ENCODE measurements at regions not wholly inside any gene's neighbourhood (a gene's known extent, or its start where the extent isn't known, plus 50 kb on each side); places are given as distances from the start of the nearest gene placed in this dataset.
"Not testable (repeated sequence)": the region's sequence is repeated elsewhere in the genome, so short reads cannot be mapped to it uniquely, and the experiment has no call there.

DNA sequence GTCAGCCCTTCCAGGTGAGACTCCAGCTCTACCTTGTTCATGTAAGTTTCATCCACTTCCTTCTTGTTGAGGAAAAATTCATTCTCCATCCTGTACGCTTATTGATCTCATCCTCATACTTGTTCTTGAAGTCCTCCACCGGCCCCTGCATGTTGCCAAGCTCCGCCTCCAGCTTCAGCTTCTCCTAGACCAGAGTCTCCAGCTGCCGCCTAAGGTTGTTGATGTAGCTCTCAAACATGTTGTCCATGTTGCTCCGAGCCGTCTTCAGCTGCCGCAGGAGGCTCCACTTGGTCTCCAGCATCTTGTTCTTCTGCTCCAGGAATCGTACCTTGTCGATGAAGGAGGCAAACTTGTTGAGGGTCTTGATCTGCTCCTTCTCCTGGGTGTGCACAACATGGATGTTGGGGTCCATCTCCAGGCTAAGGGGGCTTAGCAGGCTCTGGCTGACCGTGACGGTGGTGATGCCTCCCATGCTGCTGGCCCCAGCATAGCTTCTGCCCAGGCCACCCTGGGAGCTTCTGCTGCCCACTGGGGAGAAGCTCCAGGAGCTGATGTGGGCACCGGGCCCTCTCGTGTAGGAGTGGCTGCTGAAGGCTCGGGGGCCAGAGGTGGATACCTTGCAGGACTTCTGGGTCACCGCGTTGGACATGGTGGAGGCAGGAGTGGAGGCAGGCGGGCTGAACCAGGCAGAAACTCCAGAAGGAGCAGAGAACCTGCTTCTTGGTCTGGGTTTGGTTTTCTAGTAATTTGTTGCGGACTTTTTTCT lies 422.6 kb upstream of the ARPP21 start:
- no peak for FAIRE-seq

DNA sequence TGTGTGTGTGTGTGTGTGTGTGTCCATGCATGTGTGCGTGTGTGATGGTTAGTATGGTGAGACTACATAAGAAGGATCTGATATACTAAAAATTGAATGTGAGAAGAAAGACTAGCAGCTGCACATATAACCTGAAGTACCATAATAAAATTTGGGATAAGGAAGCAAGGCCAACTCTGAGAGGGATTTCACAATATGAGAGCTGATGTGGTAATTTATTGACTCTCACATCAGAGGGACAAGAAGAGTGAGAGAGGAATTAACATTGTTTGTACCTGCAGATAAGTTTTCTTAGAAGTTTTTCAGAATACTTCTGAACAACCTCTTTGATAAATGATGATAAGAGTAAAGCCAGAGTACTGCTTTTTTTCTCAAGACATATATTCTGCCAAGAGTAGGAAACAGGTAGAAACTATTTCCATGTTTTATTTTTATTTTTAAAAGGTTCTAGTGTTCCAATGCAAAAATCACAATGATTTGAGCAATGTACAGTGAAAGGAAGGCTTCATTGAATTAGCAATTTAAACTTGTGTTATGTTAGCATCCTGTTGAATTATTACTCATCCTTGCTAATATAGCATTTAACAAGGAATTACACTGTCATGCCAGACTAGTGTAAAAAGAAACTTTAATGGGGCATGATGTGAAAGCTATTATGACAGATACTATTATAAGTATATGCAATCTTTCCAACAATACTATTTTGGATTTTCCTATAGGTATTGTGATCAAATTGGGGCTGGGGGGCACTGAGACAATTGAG lies 415.5 kb upstream of the ARPP21 start:
- FAIRE-seq, result no peak

DNA sequence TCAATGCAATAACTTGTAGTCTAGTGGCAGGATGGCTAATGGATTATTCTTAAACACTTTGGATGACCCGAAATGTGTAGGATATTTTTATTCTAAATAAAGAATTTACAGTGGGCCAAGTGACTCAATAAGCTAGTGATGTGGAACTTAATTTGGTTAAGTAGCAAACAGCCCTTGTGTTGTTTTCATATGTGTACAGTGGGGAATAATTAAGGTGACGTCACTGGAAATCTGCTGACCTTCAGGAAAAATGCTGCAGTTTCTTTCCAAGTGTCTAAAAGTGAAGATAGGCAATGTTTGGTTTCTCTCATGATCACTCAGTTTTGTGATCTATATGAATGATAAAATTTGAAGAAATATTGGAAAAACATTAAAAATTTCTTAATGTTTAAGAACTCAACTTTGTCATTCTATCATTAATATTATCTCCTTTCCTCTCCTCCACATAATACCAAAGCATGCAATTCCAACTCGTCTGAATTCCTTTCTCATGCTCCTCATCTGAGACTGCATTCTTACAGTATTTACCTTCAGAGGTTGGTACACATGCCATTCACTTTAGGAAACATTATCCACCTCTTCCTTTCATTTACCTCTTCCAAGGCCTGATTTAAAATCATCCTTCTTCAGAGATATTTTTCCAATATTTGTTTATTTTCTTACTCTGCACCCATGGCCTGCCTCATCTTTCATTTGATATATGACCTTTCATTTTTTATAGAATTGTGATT lies 414.6 kb upstream of the ARPP21 start:
- no peak for FAIRE-seq

DNA sequence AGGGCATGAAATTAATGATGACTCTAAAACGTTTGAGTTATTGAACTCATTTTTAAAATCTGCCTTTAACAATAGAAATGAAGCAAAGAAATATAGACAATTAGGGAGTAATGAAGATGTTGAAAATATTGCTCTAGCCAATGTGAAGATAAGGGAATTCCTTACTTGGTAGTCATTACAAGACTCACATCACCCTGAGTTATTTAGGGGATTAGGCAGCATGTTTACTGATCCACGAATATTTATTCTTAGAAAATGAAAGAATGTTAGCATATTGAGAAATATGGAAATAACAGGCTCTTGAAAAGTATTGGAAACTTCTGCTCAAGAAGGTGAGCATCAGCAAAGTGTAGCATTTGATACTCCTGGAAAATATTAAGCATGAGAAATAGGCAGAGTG lies 398.1 kb upstream of the ARPP21 start:
- FAIRE-seq, result no peak

DNA sequence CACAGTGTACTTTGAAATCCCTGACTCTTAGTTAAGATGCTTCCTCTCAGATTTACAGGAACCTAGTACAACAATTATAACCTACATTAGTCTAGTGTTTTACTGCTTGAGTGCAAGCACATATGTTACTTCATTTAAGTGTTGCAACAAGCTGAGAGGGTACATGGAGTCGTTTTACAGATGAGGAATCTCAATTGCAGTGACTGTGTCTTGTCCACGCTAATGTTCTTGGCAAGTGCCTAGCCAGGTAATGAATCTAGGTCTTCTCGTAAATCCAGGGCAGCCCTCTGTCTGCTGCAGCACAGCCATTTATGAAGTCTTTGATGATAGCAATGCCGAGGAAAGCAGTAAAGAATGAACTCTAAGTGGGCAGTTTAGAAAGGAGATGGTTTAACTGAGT lies 384.4 kb upstream of the ARPP21 start:
- no peak for FAIRE-seq

DNA sequence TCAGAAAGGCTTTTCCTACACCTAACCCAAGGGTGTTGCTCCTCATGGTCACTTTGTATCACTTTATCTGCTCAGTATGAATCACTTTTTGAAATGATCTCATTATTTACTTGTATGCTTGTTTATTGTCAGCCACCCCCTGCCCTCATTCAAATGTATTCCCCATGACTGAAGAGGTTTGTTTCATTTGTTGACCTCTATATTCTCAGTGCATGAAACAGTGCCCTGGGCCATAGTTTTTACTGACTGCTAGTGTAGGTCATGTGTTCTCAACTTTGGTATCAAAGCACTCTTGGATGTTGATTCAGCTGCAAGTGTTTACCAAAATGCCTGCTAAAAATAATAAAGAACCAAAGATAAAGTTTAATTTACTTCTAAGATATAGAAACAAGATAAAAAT lies 381.7 kb upstream of the ARPP21 start:
- FAIRE-seq, result no peak

DNA sequence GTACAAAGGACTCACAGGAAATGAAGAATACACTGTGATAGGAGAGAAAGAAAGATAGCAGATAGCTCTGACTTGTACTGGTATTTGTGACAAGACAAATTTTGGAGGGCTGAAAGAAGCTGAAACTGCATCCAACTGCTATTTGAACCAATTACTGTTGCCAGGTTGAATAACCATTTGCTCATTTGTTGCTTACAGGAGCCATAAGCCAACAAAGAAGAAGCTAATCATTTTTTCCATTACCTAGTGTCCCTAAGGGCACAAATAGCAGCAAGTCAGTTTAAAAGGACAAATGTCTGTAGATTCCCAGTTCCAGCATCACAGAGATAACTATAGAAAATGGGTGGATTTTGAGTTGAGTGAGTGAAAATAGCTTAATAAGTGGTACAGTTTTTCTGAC lies 376.9 kb upstream of the ARPP21 start:
- no peak for FAIRE-seq

DNA sequence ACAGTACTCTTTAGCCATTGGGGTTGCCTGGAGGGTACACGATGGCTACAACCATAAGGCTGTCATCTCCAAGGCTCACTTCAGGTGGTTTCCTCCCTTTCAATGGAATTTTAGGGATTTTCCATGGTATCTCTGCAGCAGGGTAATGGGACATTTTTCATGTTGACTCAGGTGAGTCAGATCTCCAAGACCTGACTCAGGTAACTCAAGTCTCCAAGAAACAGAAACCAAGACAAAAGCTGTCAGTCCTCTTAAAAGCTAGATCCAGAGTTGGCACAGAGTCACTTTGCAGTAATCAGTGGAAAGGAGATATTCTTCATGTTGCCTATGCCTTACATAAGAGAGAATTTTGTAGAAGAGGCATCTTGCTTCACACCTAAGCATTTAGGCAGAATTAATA lies 375.8 kb upstream of the ARPP21 start:
- no peak for FAIRE-seq

DNA sequence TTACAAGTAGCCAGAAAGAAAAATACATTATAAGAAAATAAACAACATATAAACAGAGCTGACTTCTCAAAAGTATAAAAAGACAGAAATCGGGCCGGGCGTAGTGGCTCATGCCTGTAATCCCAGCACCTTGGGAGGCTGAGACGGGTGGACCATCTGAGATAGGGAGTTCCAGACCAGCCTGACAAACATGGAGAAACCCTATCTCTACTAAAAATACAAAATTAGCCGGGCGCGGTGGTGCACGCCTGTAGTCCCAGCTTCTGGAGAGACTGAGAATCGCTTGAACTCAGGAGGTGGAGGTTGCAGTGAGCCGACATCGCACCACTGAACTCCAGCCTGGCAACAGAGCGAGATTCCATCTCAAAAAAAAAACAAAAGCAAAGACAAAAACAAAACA lies 373.3 kb upstream of the ARPP21 start:
- FAIRE-seq, result not testable (repeated sequence)

DNA sequence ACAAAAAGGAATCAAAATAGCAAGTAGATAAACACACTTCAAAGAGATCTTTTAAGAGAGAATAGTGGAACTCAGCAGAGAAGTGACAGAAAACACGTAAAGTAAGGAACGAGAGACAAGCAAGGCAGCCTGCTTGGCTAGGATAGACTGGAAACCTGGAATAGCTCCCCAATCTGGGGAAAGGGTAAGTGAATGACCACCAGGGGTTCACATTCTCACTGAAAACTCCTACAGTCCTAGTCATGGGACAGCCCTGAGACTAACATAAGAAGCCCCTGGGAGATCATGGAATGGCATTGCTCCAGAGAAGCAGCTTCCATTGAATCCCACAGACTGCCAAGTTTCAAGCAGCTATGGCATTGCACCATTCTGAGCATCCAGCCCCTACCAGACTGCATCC lies 363.6 kb upstream of the ARPP21 start:
- no peak for FAIRE-seq

DNA sequence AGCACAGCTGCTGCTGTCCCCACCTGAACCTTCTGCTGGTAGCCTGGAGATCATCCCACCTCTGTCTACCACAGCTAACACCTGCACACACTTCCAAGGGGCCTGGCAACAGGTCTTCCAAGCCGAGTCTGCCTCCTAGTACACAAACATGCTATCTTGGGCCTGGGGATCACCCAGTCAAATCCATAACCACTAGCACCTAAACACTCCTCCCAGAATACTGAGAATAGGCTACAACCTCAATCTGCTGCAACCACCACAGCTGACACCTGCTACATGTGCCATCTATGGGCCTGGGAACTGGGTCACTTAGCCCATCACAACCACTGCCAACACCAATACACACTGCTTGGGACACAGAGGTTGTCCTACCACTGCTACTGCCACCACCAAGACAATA lies 362.8 kb upstream of the ARPP21 start:
- no peak for FAIRE-seq

DNA sequence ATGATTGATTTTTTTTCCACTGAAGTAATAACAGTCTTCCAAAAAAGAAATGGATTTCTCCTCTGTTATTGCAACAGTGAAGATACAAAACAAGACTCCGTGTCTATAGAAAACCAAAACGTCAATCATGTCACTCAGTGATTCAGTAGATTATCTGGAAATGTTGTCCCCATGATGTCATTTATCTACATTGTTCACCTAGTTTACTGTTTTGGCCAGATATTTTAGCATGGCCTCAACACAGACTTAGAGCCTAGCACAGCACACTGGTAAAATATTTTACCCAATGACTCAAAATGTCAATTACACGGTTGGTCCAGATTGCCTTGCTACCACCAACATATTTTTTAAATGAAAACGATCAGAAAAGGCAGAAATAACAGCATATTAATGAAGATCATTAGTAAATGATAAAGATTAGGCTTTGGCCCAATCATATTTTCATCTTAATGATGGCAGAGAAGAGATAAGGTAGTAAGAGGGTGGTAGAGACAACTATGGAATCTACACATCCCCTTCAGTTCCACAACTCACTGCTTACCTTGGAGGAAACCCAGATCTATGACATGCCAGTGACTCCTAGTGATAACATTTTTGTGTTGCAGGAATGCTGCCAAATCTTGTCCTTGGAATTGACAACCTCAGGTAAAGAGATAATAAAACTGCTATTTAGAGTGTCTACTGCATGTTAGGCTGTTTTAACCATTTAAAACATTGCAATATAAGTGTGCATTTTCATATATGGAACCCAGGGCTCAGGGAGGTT lies 347.7 kb upstream of the ARPP21 start:
- no peak for FAIRE-seq

DNA sequence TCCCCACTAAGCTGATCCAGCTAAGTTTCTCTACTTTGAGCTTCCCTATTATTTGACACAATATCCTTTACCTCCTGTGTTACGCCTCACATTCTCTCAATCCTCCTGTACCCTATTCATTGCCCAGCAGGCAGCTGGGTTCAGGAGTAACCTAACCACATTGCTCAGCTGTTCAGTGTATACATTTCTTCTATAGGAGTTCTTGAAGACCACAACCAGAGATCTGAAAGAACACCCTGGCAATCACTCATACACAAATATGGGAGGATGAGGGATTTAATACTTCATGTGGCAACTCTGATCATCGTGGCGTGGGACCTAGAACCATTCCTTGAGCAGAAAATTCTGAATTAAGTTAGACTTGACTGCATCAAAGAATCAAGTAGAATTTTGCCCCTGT lies 346.8 kb upstream of the ARPP21 start:
- no peak for FAIRE-seq

DNA sequence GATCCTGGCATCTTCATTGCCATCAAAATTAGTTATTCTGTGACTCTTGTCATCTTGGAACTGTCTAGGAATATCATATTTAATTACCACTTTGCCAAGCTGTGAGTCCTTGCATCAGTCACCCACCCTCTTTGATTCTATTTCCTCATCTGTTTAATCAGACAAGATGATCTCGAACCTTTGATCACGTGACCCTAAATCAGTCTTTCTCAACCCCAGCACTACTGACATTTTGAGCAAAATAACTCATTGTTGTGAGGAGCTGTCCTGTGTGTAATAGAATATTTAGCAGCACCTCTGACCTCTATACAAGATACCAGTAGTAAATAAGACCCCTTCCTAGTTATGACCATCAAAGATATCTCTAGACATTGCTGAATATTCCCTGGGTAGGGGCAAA lies 343.4 kb upstream of the ARPP21 start:
- FAIRE-seq, result no peak

DNA sequence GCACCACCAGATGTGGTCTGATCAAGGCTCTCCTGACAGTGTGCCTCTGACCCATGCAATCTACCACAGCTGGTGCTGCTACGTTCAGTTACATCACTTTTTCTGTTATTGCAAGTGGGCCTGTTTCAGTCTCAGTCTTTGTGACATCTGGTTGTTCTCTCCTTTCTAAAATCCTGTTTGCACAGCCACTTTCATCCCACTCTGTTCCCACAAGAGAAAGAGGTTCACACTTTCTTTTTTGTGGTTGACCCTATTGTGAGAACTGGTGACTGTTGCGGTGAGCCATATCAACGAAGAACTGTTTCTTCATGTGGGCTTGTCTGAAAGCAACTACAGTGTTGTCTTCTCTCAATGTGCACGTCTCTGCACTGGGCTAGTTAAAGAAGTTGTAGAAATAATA lies 342.8 kb upstream of the ARPP21 start:
- no peak for FAIRE-seq

DNA sequence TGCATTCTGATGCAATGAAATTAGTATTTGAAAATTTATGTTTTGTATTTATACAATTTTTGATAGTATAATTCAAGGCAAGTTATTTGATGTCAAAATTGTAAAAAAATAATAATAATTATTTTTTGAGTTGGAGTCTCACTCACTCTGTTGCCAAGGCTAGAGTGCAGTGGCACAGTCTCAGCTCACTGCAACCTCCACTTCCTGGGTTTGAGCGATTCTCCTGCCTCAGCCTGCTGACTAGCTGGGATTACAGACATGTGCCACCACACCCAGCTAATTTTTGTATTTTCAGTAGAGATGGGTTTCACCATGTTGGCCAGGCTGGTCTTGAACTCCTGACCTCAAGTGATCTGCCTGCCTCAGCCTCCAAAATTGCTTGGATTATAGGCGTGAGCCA lies 342.4 kb upstream of the ARPP21 start:
- FAIRE-seq, result not testable (repeated sequence)

DNA sequence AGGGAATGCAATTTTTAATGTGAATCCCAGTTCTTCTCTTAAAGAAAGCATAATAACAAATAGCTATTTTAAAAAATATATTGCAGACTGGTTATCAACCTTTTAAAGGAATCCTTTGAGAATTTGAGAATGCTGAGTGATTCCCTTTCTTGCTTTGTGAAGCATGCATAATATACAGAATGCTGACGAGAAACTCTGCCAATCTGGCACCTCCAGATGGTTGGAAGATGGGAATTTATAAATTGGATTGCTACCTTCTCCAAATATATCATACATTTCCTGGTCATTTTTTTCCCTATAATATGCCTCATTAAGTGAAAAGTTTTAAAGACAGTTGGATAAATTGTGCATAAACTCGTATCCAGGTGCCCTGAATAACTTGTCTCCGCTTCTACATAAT lies 333.9 kb upstream of the ARPP21 start:
- no peak for FAIRE-seq

DNA sequence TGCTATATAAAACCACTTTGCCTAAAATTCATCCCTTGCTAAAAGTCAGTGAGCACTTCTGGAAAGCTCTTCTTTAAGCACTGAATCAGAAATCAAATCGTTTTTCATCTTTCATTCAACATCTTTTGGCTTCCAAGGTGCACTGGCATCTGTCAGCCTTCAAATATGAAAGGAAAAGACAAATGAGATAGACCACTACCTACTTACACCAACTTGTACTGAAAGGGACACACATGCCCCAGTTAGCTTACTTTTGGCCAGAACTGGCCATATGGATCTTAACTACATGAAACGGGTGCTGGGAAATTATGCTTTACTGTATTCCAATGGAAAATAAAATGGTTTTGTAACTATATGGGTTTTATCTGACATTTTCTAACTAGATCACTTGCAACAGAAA lies 332.0 kb upstream of the ARPP21 start:
- no peak for FAIRE-seq

DNA sequence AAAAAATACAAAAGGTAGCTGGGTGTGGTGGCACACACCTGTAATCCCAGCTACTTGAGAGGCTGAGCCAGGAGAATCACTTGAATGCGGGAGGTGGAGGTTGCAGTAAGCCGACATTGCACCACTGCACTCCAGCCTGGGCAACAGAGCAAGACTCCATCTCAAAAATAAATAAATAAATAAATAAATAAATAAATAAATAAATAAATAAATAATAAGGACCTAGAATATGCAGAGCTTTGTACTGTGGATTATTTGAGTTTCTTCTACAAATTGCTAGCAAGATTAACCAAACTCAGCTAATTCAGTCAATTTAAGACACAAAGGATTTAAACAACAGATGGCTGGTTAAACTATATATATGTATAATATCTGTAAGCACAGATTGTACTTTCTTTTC lies 322.5 kb upstream of the ARPP21 start:
- FAIRE-seq, result not testable (repeated sequence)

DNA sequence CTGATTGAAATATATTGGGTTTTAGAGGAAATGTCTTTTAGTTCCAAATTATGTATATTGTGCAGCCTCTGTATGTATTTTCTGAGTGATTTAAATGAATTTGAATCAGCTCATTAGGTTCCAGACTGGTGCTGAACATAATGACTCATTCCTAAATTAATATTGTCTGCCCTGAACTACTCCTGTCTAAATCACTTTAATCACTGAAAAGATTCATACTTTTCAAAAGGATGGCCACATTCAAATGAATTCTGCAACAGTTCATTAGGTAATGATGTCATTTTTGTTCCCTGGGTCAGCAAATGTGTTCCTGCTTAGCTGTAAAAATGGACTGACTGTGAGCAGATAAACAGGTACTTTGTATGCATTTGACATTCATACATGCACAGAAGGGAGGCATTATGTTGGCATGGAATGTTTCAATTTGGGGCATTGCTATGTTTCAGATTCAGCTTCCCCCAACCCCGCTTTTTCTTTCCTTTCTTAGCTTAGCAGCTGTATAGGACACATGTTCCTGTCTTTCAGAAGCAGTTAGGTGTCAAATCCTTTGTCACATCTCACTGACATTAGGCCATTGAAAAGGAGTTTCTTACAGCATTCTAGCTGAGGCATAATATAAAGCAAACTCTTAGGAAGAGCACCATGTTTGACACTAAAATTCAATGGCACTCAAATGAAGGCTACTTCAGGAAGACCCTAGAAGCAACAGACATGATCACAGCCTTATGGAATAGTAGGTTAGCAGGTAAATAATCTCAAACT lies 318.5 kb upstream of the ARPP21 start:
- FAIRE-seq, result no peak

DNA sequence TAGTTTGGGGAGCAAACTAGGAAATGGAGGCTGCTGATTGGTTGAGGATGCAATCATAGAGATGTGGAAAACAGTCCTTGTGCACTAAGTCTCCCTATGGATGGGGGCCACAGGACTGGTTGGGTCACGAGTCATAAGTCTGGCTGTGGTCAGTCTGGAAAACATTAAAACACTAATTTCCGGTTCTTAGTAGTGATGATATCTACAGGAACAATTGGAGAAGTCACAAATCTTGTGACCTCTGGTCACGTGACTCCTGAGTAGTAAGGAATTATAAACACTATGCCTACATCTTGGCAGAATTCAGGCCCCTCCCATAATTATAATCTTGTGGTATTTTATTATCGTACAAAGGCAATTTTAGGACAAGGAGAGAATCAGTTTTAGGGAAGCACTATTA lies 317.3 kb upstream of the ARPP21 start:
- no peak for FAIRE-seq

DNA sequence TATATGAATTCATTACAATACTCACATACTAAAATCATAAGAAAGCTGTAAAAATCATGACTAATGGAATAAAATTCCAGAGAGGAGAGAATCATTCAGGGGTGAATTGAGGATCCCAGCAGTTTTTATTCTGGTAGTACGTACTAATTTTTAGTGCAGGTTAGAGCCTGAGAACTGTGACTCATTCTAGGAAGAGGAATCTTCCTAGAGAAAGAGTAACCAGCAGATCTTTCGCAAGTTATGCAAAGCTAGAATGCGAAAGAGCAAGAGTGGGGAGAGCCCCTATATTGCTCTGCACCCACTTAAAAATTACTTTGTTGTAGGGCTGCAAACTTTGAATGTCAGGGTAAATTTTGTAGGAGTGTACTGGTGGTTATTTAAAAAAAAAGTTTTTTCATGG lies 303.6 kb upstream of the ARPP21 start:
- FAIRE-seq, result no peak

Measured in endometrium (tissue), 2 donors.